Skin of body (tissue), 1 donor: ENCODE measurements at regions not wholly inside any gene's neighbourhood (a gene's known extent, or its start where the extent isn't known, plus 50 kb on each side); places are given as distances from the start of the nearest gene placed in this dataset.

ENCODE experiments used
- DNase-seq: peaks from one replicate; lab custom pipeline; 2025; lab: John Stamatoyannopoulos, UW

- no peak for DNase-seq
Observed at GRCh38 chr1:221888801-221889200, 146.9 kb upstream of the DUSP10 start.

- DNase-seq = no peak
Observed at GRCh38 chr1:221888218-221888617, 146.3 kb upstream of the DUSP10 start.

- no peak for DNase-seq
Observed at GRCh38 chr1:221887758-221888157, 145.9 kb upstream of the DUSP10 start.

GRCh38 chr1:221887415-221887746 is 145.5 kb upstream of the DUSP10 start:
- DNase-seq = no peak

GRCh38 chr1:221886743-221887414 is 145.0 kb upstream of the DUSP10 start:
- no peak for DNase-seq

GRCh38 chr1:221886311-221886710 is 144.4 kb upstream of the DUSP10 start:
- DNase-seq = no peak

- DNase-seq = no peak
Observed at GRCh38 chr1:221884821-221885220, 142.9 kb upstream of the DUSP10 start.

GRCh38 chr1:221881805-221882581 is 140.1 kb upstream of the DUSP10 start:
- no peak for DNase-seq

GRCh38 chr1:221880182-221880581 is 138.3 kb upstream of the DUSP10 start:
- DNase-seq = no peak

GRCh38 chr1:221878134-221878533 is 136.2 kb upstream of the DUSP10 start:
- DNase-seq = no peak

- DNase-seq = no peak
Observed at GRCh38 chr1:221877311-221877710, 135.4 kb upstream of the DUSP10 start.

- DNase-seq = no peak
Observed at GRCh38 chr1:221875004-221875330, 133.1 kb upstream of the DUSP10 start.

GRCh38 chr1:221874285-221875003 is 132.6 kb upstream of the DUSP10 start:
- DNase-seq = peak; percentile 5

- no peak for DNase-seq
Observed at GRCh38 chr1:221873673-221874072, 131.8 kb upstream of the DUSP10 start.

- no peak for DNase-seq
Observed at GRCh38 chr1:221871056-221871455, 129.2 kb upstream of the DUSP10 start.

GRCh38 chr1:221869779-221870178 is 127.9 kb upstream of the DUSP10 start:
- DNase-seq = peak; percentile 59

GRCh38 chr1:221868593-221869303 is 126.9 kb upstream of the DUSP10 start:
- DNase-seq = peak; percentile 75

- DNase-seq = no peak
Observed at GRCh38 chr1:221867003-221867402, 125.1 kb upstream of the DUSP10 start.

GRCh38 chr1:221865808-221866207 is 123.9 kb upstream of the DUSP10 start:
- peak; percentile 23 for DNase-seq

- DNase-seq = no peak
Observed at GRCh38 chr1:221863635-221864034, 121.7 kb upstream of the DUSP10 start.

GRCh38 chr1:221862971-221863370 is 121.1 kb upstream of the DUSP10 start:
- DNase-seq = no peak
